Keratinocyte (primary cell): ENCODE measurements at regions not wholly inside any gene's neighbourhood (a gene's known extent, or its start where the extent isn't known, plus 50 kb on each side); places are given as distances from the start of the nearest gene placed in this dataset.

ENCODE experiments used
- DNase-seq: peaks from one replicate; pipeline ENCODE4 v3.0.0-alpha.2; 2011; ENCODE audit warnings: low read depth, missing footprints, low spot score
- FAIRE-seq: peaks from 2 replicates; lab custom pipeline; 2011; peaks lifted over from hg19 to GRCh38; lab: Jason Lieb, UNC
- H2AFZ ChIP-seq: 2 replicates; pipeline ENCODE4 v1.6.0; 2012; ENCODE audit warnings: low read length, control low read depth, inconsistent platforms; ENCODE audit not compliant: control insufficient read depth
- H3K27ac ChIP-seq: 2 replicates; pipeline ENCODE4 v1.5.1; 2011; ENCODE audit warnings: low read length; ENCODE audit not compliant: control insufficient read depth, insufficient read depth
- H3K27me3 ChIP-seq: 3 replicates; pipeline ENCODE4 v1.6.0; 2011; ENCODE audit warnings: low read length; ENCODE audit not compliant: control insufficient read depth, insufficient read depth; ENCODE audit errors: extremely low read depth
- H3K36me3 ChIP-seq, 2 experiments: 2 replicates in 1 of 2; 3 replicates in 1 of 2; pipeline ENCODE4 v1.5.1; 2011; ENCODE audit warnings: low read length in 2 of 2, mild to moderate bottlenecking in 1 of 2; ENCODE audit not compliant: control insufficient read depth in 2 of 2, insufficient read depth in 2 of 2; ENCODE audit errors: extremely low read depth in 1 of 2
- H3K4me1 ChIP-seq: 3 replicates; pipeline ENCODE4 v1.5.1; 2011; ENCODE audit warnings: low read length; ENCODE audit not compliant: control insufficient read depth, insufficient read depth; ENCODE audit errors: extremely low read depth
- H3K4me2 ChIP-seq: 3 replicates; pipeline ENCODE4 v1.6.0; 2011; ENCODE audit warnings: low read depth, low read length; ENCODE audit not compliant: control insufficient read depth, insufficient read depth; ENCODE audit errors: extremely low read depth
- H3K4me3 ChIP-seq, 3 experiments: fragments of 200-600 bp in 1 of 3; sonication (generic) in 1 of 3; 2 replicates in 2 of 3; 3 replicates in 1 of 3; pipeline ENCODE4 v1.5.1; 2011 to 2016; ENCODE audit warnings: low read length in 3 of 3, mild to moderate bottlenecking in 3 of 3, control low read depth in 2 of 3, inconsistent platforms in 1 of 3, low read depth in 1 of 3, mixed read lengths in 1 of 3, mixed run types in 1 of 3, moderate library complexity in 1 of 3; ENCODE audit not compliant: control insufficient read depth in 2 of 3, insufficient read depth in 2 of 3; ENCODE audit errors: extremely low read depth in 1 of 3
- H3K79me2 ChIP-seq: 2 replicates; pipeline ENCODE4 v1.6.0; 2012; ENCODE audit warnings: low read length; ENCODE audit not compliant: control insufficient read depth, insufficient read depth
- H3K9ac ChIP-seq: 3 replicates; pipeline ENCODE4 v1.6.0; 2011; ENCODE audit warnings: low read length; ENCODE audit not compliant: control insufficient read depth, insufficient read depth; ENCODE audit errors: extremely low read depth
- H3K9me1 ChIP-seq: 3 replicates; pipeline ENCODE4 v1.6.0; 2011; ENCODE audit warnings: low read length; ENCODE audit not compliant: control insufficient read depth, insufficient read depth; ENCODE audit errors: extremely low read depth
- H3K9me3 ChIP-seq: 2 replicates; pipeline ENCODE4 v1.5.1; 2012; ENCODE audit warnings: low read depth, low read length; ENCODE audit not compliant: control insufficient read depth
- H4K20me1 ChIP-seq: 3 replicates; pipeline ENCODE4 v1.6.0; 2011; ENCODE audit warnings: low read length; ENCODE audit not compliant: control insufficient read depth, insufficient read depth; ENCODE audit errors: extremely low read depth
- EZH2 ChIP-seq: IDR thresholded peaks from one replicate; pipeline ENCODE4 v1.6.1; 2012; ENCODE audit warnings: inconsistent platforms, mild to moderate bottlenecking, low read length, moderate library complexity
- dilution Hi-C: fragments of 300-500 bp; cut with MboI; formaldehyde crosslinking; loops from one replicate; pipeline ENCODE4 v1.7.0; 2020; ENCODE audit warnings: low sequenced_read_pairs; ENCODE audit not compliant: extremely low pct_ligation_motif_present
- TF ChIP-seq, protein P1 (sequence below), 3 experiments: IDR thresholded peaks in 1 of 3; conservative IDR thresholded peaks in 1 of 3; optimal IDR thresholded peaks in 1 of 3; 2 replicates in 2 of 3; 3 replicates in 1 of 3; pipeline versions ENCODE3 to v1.5.1; 2011; ENCODE audit warnings: low read length in 3 of 3, mild to moderate bottlenecking in 3 of 3, moderate library complexity in 2 of 3, control low read depth in 1 of 3, inconsistent platforms in 1 of 3; ENCODE audit not compliant: insufficient read depth in 2 of 3; ENCODE audit errors: extremely low read depth in 1 of 3

DNA sequence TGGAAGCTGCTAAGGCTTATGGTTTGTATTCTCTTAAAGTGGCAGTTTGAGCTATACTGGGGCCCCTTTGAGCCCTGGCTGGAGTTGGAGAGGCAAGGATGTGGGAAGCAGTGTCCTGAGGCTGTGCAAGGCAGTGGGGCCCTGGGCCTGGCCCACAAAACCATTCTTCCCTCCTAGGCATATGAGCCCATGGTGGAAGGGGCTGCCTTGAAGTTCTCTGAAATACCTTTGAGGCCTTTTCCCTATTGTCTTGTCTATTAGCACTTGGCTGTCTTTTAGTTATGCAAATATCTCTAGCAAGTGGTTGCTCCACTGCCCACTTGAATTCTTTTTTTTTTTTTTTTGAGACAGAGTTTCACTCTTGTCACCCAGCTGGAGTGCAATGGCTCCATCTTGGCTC lies 119.2 kb downstream of the PCTP start:
- Histone ChIP-seq H3K79me2 (no peaks in the 10 kb centered on the region), H3K4me2 (no peak overlapping the region), H3K9ac (no peak overlapping the region), H3K27me3 (no peaks in the 10 kb centered on the region), H3K9me3 (no peaks in the 10 kb centered on the region), H4K20me1 (no peaks in the 10 kb centered on the region), H3K36me3 (no peaks in the 10 kb centered on the region), H3K27ac (no peak overlapping the region), H2AFZ (no peak overlapping the region), H3K9me1 (no peaks in the 10 kb centered on the region), H3K4me3 (no peak overlapping the region), H3K4me1 (no peaks in the 10 kb centered on the region)
- TF ChIP-seq, protein P1, sequence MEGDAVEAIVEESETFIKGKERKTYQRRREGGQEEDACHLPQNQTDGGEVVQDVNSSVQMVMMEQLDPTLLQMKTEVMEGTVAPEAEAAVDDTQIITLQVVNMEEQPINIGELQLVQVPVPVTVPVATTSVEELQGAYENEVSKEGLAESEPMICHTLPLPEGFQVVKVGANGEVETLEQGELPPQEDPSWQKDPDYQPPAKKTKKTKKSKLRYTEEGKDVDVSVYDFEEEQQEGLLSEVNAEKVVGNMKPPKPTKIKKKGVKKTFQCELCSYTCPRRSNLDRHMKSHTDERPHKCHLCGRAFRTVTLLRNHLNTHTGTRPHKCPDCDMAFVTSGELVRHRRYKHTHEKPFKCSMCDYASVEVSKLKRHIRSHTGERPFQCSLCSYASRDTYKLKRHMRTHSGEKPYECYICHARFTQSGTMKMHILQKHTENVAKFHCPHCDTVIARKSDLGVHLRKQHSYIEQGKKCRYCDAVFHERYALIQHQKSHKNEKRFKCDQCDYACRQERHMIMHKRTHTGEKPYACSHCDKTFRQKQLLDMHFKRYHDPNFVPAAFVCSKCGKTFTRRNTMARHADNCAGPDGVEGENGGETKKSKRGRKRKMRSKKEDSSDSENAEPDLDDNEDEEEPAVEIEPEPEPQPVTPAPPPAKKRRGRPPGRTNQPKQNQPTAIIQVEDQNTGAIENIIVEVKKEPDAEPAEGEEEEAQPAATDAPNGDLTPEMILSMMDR (optimal IDR thresholded peaks at IDR 0.05 in 1 of 3, IDR thresholded peaks at IDR 0.05 in 1 of 3, conservative IDR thresholded peaks at IDR 0.05 in 1 of 3; ENCODE audit: extremely low read depth in 1 of 3, insufficient read depth in 2 of 3, low read length in 3 of 3) = no peak
- TF ChIP-seq EZH2 = no peak
- DNase-seq (no peak), FAIRE-seq (no peak)
- dilution Hi-C loops = no loop called here

- DNase-seq (no peak), FAIRE-seq (no peak)
- no peaks in the 10 kb centered on the region for H3K79me2 ChIP-seq
- H3K36me3 ChIP-seq = no peaks in the 10 kb centered on the region
- no peak overlapping the region for H3K9ac ChIP-seq
- no peaks in the 10 kb centered on the region for H3K27me3 ChIP-seq
- TF ChIP-seq EZH2 = no peak
- TF ChIP-seq, protein P1 (optimal IDR thresholded peaks at IDR 0.05 in 1 of 3, IDR thresholded peaks at IDR 0.05 in 1 of 3, conservative IDR thresholded peaks at IDR 0.05 in 1 of 3; ENCODE audit: extremely low read depth in 1 of 3, insufficient read depth in 2 of 3, low read length in 3 of 3) = no peak
- no peaks in the 10 kb centered on the region for H3K9me1 ChIP-seq
- H4K20me1 ChIP-seq = no peaks in the 10 kb centered on the region
- H2AFZ ChIP-seq = no peak overlapping the region
- H3K4me2 ChIP-seq = no peak overlapping the region
- no peaks in the 10 kb centered on the region for H3K9me3 ChIP-seq
- H3K4me3 ChIP-seq = no peak overlapping the region
- dilution Hi-C loops = no loop called here
- no peak overlapping the region for H3K27ac ChIP-seq
- H3K4me1 ChIP-seq = no peaks in the 10 kb centered on the region
These were observed 121.5 kb downstream of the PCTP start for GRCh38 chr17:55872374-55872773.
